GM23338 (cell line): ENCODE measurements at regions not wholly inside any gene's neighbourhood (a gene's known extent, or its start where the extent isn't known, plus 50 kb on each side); places are given as distances from the start of the nearest gene placed in this dataset.

ENCODE experiments used
- ATAC-seq: fragments of 200-7000 bp; cut with Tn5 transposase; 3 replicates; pipeline ENCODE4 v1.9.1; 2020
- DNase-seq: peaks from one replicate; pipeline ENCODE4 v3.0.0-alpha.2; 2015; ENCODE audit warnings: low spot score
- H2AFZ ChIP-seq: fragments of 200-600 bp; sonication (generic); 2 replicates; pipeline ENCODE4 v1.8.0; 2016; ENCODE audit warnings: antibody characterized with exemption, mild to moderate bottlenecking, moderate library complexity
- H3F3A ChIP-seq: fragments of 200-600 bp; sonication (generic); replicated peaks from 2 replicates; pipeline ENCODE4 v1.8.0; 2017; ENCODE audit warnings: antibody characterized with exemption, mixed run types, low read depth
- H3K27ac ChIP-seq: fragments of 200-600 bp; sonication (generic); 2 replicates; pipeline ENCODE4 v1.6.1; 2016; ENCODE audit warnings: low read depth
- H3K27me3 ChIP-seq: fragments of 200-600 bp; sonication (generic); 2 replicates; pipeline ENCODE4 v1.8.0; 2016; ENCODE audit warnings: mild to moderate bottlenecking, mixed run types, moderate library complexity; ENCODE audit not compliant: insufficient read depth
- H3K36me3 ChIP-seq: fragments of 200-600 bp; sonication (generic); 2 replicates; pipeline ENCODE4 v1.8.0; 2016; ENCODE audit warnings: mild to moderate bottlenecking; ENCODE audit not compliant: insufficient read depth
- H3K4me1 ChIP-seq: fragments of 200-600 bp; sonication (generic); 2 replicates; pipeline ENCODE4 v1.8.0; 2016; ENCODE audit warnings: mild to moderate bottlenecking, moderate library complexity; ENCODE audit not compliant: insufficient read depth
- H3K4me2 ChIP-seq: fragments of 200-600 bp; sonication (generic); 2 replicates; pipeline ENCODE4 v1.7.1; 2017; ENCODE audit warnings: mixed run types
- H3K4me3 ChIP-seq: fragments of 200-600 bp; sonication (generic); 2 replicates; pipeline ENCODE4 v1.6.1; 2016; ENCODE audit warnings: mixed run types
- H3K79me2 ChIP-seq: fragments of 200-600 bp; sonication (generic); replicated peaks from 2 replicates; pipeline ENCODE4 v1.8.0; 2017; ENCODE audit warnings: mild to moderate bottlenecking; ENCODE audit not compliant: insufficient read depth
- H3K9me2 ChIP-seq: fragments of 200-600 bp; sonication (generic); 2 replicates; pipeline ENCODE4 v1.8.0; 2017; ENCODE audit not compliant: insufficient read depth
- H4K20me1 ChIP-seq: fragments of 200-600 bp; sonication (generic); replicated peaks from 2 replicates; pipeline ENCODE4 v1.8.0; 2017; ENCODE audit warnings: mild to moderate bottlenecking; ENCODE audit not compliant: insufficient read depth
- H3K27ac Mint-ChIP-seq: 2 replicates; pipeline ENCODE4 v1.8.0; 2020; ENCODE audit warnings: inconsistent platforms, mild to moderate bottlenecking, moderate library complexity, mixed read lengths
- H3K27me3 Mint-ChIP-seq: 3 replicates; pipeline ENCODE4 v1.8.0; 2022; ENCODE audit warnings: low read depth, mild to moderate bottlenecking, moderate library complexity, mixed read lengths, inconsistent platforms; ENCODE audit not compliant: insufficient read depth, poor library complexity
- H3K36me3 Mint-ChIP-seq: 3 replicates; pipeline ENCODE4 v1.8.0; 2021; ENCODE audit warnings: low read depth, mild to moderate bottlenecking, inconsistent platforms, moderate library complexity, mixed read lengths
- H3K4me1 Mint-ChIP-seq: 3 replicates; pipeline ENCODE4 v1.8.0; 2020; ENCODE audit warnings: mild to moderate bottlenecking, inconsistent platforms, mixed read lengths
- H3K4me3 Mint-ChIP-seq: 3 replicates; pipeline ENCODE4 v1.8.0; 2021; ENCODE audit warnings: moderate library complexity, mild to moderate bottlenecking, inconsistent platforms, mixed read lengths
- H3K9me3 Mint-ChIP-seq: 3 replicates; pipeline ENCODE4 v1.8.0; 2020; ENCODE audit warnings: moderate library complexity, mild to moderate bottlenecking, inconsistent platforms, mixed read lengths
- EZH2 ChIP-seq: fragments of 200-600 bp; sonication (generic); IDR thresholded peaks from one replicate; pipeline ENCODE4 v1.8.0; 2017; ENCODE audit warnings: antibody characterized with exemption, mild to moderate bottlenecking, low read depth; ENCODE audit not compliant: unreplicated experiment
- EZH2phosphoT487 ChIP-seq: fragments of 200-600 bp; sonication (generic); IDR thresholded peaks from one replicate; pipeline ENCODE4 v1.8.1; 2018; ENCODE audit warnings: antibody characterized with exemption; ENCODE audit not compliant: unreplicated experiment
- JUNB ChIP-seq: IDR thresholded peaks from one replicate; pipeline ENCODE4 v1.6.1; 2016; ENCODE audit warnings: antibody characterized with exemption; ENCODE audit not compliant: unreplicated experiment
- NANOG ChIP-seq: IDR thresholded peaks from 2 replicates; pipeline ENCODE4 v1.6.1; 2016; ENCODE audit warnings: antibody characterized with exemption, borderline replicate concordance
- ZNF114 ChIP-seq: fragments of 250-450 bp; sonication (Bioruptor Pico); IDR thresholded peaks from 2 replicates; pipeline ENCODE4 v1.5.0; 2020; ENCODE audit warnings: mild to moderate bottlenecking, moderate library complexity
- ZNF462 ChIP-seq: fragments of 250-450 bp; sonication (Bioruptor Pico); IDR thresholded peaks from 2 replicates; pipeline ENCODE4 v1.5.0; 2020; ENCODE audit warnings: mild to moderate bottlenecking, moderate library complexity
- TF ChIP-seq, protein P1 (sequence below): IDR thresholded peaks from 2 replicates; pipeline ENCODE4 v1.6.1; 2016; ENCODE audit warnings: antibody characterized with exemption
- TF ChIP-seq, protein P2 (sequence below): IDR thresholded peaks from one replicate; pipeline ENCODE4 v1.6.1; 2018; ENCODE audit warnings: antibody characterized with exemption; ENCODE audit not compliant: unreplicated experiment

- no peak for TF ChIP-seq ZNF462 (CRISPR knock-in tag)
These were observed 64.9 kb upstream of the KLHL29 start (continued) for GRCh38 chr2:23320058-23320457.

- no peak for DNase-seq
- peaks cover 3% of the 10 kb centered on the region; the same call in 1 of the 3 replicates for H3K4me1 Mint-ChIP-seq
- TF ChIP-seq NANOG: no peak
- TF ChIP-seq, protein P1, sequence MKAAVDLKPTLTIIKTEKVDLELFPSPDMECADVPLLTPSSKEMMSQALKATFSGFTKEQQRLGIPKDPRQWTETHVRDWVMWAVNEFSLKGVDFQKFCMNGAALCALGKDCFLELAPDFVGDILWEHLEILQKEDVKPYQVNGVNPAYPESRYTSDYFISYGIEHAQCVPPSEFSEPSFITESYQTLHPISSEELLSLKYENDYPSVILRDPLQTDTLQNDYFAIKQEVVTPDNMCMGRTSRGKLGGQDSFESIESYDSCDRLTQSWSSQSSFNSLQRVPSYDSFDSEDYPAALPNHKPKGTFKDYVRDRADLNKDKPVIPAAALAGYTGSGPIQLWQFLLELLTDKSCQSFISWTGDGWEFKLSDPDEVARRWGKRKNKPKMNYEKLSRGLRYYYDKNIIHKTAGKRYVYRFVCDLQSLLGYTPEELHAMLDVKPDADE: no peak
- TF ChIP-seq JUNB: no peak
- no peak for TF ChIP-seq ZNF114 (CRISPR knock-in tag)
- TF ChIP-seq EZH2phosphoT487: no peak
- no peak for TF ChIP-seq EZH2
- TF ChIP-seq, protein P2, sequence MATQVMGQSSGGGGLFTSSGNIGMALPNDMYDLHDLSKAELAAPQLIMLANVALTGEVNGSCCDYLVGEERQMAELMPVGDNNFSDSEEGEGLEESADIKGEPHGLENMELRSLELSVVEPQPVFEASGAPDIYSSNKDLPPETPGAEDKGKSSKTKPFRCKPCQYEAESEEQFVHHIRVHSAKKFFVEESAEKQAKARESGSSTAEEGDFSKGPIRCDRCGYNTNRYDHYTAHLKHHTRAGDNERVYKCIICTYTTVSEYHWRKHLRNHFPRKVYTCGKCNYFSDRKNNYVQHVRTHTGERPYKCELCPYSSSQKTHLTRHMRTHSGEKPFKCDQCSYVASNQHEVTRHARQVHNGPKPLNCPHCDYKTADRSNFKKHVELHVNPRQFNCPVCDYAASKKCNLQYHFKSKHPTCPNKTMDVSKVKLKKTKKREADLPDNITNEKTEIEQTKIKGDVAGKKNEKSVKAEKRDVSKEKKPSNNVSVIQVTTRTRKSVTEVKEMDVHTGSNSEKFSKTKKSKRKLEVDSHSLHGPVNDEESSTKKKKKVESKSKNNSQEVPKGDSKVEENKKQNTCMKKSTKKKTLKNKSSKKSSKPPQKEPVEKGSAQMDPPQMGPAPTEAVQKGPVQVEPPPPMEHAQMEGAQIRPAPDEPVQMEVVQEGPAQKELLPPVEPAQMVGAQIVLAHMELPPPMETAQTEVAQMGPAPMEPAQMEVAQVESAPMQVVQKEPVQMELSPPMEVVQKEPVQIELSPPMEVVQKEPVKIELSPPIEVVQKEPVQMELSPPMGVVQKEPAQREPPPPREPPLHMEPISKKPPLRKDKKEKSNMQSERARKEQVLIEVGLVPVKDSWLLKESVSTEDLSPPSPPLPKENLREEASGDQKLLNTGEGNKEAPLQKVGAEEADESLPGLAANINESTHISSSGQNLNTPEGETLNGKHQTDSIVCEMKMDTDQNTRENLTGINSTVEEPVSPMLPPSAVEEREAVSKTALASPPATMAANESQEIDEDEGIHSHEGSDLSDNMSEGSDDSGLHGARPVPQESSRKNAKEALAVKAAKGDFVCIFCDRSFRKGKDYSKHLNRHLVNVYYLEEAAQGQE: no peak
These were observed 63.2 kb upstream of the KLHL29 start for GRCh38 chr2:23321751-23322150.

More at GRCh38 chr2:23321751-23322150, 63.2 kb upstream of the KLHL29 start:
- no peaks in the 10 kb centered on the region for H3K9me3 Mint-ChIP-seq
- H3K79me2 ChIP-seq: no peaks in the 10 kb centered on the region
- no peak for ATAC-seq
- no peaks in the 10 kb centered on the region for H3K27me3 Mint-ChIP-seq
- no peak overlapping the region for H3K27ac ChIP-seq
- no peaks in the 10 kb centered on the region for H3K36me3 Mint-ChIP-seq
- H3K4me3 Mint-ChIP-seq: no peak overlapping the region
- no peak overlapping the region for H3K27ac Mint-ChIP-seq
- H3F3A ChIP-seq: no peaks in the 10 kb centered on the region
- H3K4me3 ChIP-seq: no peak overlapping the region
- H2AFZ ChIP-seq: no peak overlapping the region
- no peak overlapping the region for H3K4me2 ChIP-seq
- no peaks in the 10 kb centered on the region for H3K9me2 ChIP-seq
- no peaks in the 10 kb centered on the region for H3K27me3 ChIP-seq
- H3K36me3 ChIP-seq: no peaks in the 10 kb centered on the region
- H3K4me1 ChIP-seq: no peaks in the 10 kb centered on the region
- H4K20me1 ChIP-seq: no peaks in the 10 kb centered on the region
